A204.1 (cell line): ENCODE measurements at regions not wholly inside any gene's neighbourhood (a gene's known extent, or its start where the extent isn't known, plus 50 kb on each side); places are given as distances from the start of the nearest gene placed in this dataset.
"Not testable (repeated sequence)": the region's sequence is repeated elsewhere in the genome, so short reads cannot be mapped to it uniquely, and the experiment has no call there.

Experiments
- FAIRE-seq: peaks from 2 replicates; lab custom pipeline; 2012; peaks lifted over from hg19 to GRCh38; lab: Jason Lieb, UNC

- no peak for FAIRE-seq
These were observed 135.4 kb downstream of the PPP1R3A start for GRCh38 chr7:113783403-113783802.

DNA sequence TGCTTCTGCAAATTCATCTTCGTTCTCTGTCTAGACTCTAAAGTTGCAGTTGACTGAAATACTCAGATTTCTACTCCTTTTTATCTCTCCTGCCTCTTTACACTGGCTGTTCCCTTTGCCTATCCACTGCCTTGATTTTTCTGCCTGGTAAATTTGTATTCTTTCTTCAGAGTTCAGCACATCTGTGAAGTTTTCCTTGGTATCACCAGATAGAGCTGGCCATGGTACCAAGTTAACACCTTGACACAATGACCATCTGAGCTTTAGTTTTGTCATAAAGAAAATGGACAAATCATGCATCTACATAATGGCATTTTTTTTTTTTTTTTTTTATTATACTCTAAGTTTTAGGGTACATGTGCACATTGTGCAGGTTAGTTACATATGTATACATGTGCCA, 143.0 kb downstream of the PPP1R3A start:
- FAIRE-seq: no peak

- no peak for FAIRE-seq
These were observed 143.4 kb downstream of the PPP1R3A start for GRCh38 chr7:113775401-113775800.

DNA sequence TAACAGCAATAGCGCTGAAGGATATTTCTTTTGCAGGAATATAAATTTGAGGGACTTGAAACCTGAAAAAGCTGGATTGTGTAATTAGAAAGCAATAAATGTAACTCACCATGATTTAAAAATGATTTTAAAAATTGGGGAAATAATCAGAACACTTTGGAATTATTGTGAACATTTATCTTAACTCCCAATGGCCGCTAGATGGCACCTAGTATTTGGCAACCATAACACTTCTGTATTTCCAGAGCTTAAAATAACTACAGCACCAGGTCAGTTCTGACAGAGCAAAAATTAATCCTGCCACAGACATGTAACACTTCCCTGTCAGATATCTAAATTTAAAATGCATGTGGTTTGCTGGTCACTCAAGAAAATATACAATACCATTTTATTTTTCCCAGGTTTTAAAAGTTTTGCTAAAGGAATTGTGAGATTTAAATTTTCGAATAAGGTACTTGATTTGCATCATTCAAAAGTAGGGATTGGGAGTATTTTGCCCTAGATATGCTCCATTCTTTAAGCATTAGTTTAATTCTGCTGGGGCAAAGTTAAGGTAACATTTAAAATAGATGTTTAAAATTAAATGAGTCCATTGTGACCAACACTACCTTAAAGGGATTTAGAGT, 144.5 kb downstream of the PPP1R3A start:
- peak; percentile 98 for FAIRE-seq

GRCh38 chr7:113770146-113770738, 148.6 kb downstream of the PPP1R3A start:
- no peak for FAIRE-seq

DNA sequence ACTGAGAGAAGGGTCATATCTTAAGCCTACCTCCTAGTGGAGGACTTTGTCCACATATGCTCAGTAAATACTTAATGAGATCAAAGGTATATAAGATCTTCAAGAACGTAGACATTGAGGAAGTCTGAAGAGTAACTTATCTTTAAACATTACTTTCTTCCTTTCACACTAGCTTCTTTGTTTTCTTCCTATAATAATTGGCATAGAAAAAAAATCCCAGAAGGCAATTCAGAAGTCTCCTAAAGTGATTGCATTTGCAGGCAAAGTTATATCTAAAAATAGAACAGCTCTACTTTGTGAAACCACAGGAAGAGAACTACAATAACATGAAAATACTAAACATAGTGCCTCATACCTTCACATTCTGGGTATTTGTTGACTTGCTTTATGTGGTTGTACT, 150.4 kb downstream of the PPP1R3A start:
- no peak for FAIRE-seq

GRCh38 chr7:113764401-113765035, 154.3 kb downstream of the PPP1R3A start:
- no peak for FAIRE-seq

DNA sequence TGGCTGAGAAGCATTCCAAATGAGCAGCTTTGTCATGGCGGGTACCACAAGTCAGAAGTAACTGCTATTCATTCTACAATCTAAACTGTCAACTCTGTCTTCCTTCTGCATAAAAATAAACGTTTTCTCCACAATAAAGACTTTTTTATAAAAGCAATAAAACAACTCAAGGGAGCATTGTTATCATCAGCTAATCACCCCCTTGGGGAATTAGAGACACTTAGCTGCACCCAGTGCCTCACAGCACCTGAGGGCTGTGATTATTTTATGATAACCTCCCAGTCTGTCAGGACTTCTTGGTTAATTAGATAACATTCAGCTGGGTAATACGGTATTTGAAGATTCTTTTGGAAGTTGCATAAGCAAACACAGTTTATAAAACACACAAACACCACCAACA, 155.6 kb downstream of the PPP1R3A start:
- no peak for FAIRE-seq

GRCh38 chr7:113756250-113756649, 162.6 kb downstream of the PPP1R3A start:
- FAIRE-seq: no peak

- FAIRE-seq: no peak
These were observed 166.1 kb downstream of the PPP1R3A start for GRCh38 chr7:113752689-113753088.

DNA sequence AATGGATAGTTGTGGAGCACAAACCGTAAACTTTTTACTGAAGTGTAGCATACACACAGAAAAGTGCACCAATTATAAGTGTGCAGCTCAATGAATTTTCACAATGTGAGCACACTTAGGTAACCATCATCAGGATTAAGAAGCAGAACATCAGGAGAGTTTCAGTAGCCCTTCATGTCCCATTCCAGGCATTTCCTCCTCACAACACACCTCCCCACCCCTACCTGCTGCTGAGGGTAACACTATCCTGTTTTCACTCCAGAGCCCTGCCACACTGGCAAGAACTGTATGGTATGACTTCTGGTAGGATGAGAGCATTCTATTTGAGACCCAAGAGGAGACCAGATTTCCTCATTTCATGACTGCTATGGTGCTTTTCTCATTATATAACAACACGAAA, 166.5 kb downstream of the PPP1R3A start:
- no peak for FAIRE-seq

- FAIRE-seq: peak; percentile 14
These were observed 167.3 kb downstream of the PPP1R3A start for GRCh38 chr7:113751547-113751946.

DNA sequence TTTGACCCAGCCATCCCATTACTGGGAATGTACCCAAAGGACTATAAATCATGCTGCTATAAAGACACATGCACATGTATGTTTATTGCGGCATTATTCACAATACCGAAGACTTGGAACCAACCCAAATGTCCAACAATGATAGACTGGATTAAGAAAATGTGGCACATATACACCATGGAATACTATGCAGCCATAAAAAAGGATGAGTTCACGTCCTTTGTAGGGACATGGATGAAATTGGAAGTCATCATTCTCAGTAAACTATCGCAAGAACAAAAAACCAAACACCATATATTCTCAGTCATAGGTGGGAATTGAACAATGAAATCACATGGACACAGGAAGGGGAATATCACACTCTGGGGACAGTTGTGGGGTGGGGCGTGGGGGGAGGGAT, 170.4 kb downstream of the PPP1R3A start:
- FAIRE-seq: not testable (repeated sequence)

- not testable (repeated sequence) for FAIRE-seq
These were observed 175.8 kb downstream of the PPP1R3A start for GRCh38 chr7:113742946-113743431.

DNA sequence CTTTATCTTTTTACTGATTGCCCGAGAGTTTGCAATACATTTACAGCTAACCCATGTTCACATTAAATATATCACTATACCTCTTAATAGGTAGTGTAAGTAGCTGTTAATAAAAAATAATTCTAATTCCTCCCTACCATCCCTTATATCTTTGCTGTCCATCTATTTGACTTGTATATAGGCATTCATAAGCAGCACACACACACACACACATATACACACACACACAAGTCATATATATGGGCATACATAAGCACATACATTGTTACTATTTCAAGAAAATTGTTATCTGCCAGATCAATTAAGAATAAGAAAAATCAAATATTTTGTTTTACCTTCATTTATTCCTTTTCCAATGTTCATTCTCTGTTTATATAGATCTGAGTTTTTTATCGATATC, 176.4 kb downstream of the PPP1R3A start:
- no peak for FAIRE-seq

- no peak for FAIRE-seq
These were observed 187.2 kb downstream of the PPP1R3A start for GRCh38 chr7:113731571-113731970.

- FAIRE-seq: no peak
These were observed 188.4 kb downstream of the PPP1R3A start for GRCh38 chr7:113730309-113730955.

GRCh38 chr7:113727486-113727885, 191.3 kb downstream of the PPP1R3A start:
- no peak for FAIRE-seq

DNA sequence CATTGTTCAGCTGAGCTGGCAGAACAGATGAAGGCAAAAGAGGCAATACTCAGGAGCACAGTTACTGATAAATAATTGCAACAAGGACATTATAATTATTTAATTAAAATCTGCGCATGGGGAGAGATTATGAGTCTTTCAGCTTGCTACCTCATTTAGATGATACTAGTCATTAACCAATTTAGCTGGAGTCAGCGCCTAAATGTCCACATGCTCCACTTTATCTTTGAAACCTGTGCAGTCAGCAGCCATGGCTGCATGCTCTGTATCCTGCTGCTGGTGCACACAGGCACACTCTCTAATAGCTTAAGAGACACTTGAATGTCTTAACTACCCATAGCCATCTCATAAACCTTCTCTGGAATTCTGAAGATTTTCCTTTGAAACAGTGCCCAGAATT, 196.8 kb downstream of the PPP1R3A start:
- FAIRE-seq: no peak

DNA sequence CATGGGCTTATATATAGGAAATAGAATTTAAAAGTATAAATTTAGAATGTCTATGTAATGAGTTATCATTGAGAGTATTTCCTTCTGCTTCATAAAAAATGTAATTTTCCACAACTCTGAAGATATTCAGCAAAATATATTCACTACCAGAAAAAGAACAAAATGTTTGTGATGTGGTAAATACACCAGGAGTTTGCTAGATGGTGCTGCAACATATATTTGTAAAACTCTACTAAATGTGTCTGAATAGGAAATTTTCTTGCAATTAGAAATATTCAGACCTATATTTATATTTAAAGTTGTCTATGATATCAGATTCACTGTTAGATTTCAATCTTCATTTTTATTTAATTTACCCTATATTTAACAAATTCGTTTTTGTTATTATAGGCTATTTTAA, 201.1 kb downstream of the PPP1R3A start:
- FAIRE-seq: peak; percentile 95

- FAIRE-seq: no peak
These were observed 202.6 kb downstream of the PPP1R3A start for GRCh38 chr7:113715981-113716856.

GRCh38 chr7:113715262-113715661, 203.5 kb downstream of the PPP1R3A start:
- FAIRE-seq: no peak
